Peyer's patch (tissue), 4 donors: ENCODE measurements at regions not wholly inside any gene's neighbourhood (a gene's known extent, or its start where the extent isn't known, plus 50 kb on each side); places are given as distances from the start of the nearest gene placed in this dataset.
"Not testable (repeated sequence)": the region's sequence is repeated elsewhere in the genome, so short reads cannot be mapped to it uniquely, and the experiment has no call there.

ENCODE experiments used
- DNase-seq, 3 donors: peaks; one replicate each; pipeline ENCODE4 v3.0.0-alpha.2; 2017 to 2019
- H3K27ac ChIP-seq, 4 donors: fragments of 200-600 bp; sonication (generic); one replicate each; pipeline ENCODE4 v1.5.1; 2016 to 2019
- H3K27me3 ChIP-seq, 2 donors: fragments of 200-600 bp; sonication (generic); one replicate each; pipeline ENCODE4 v1.5.1; 2019
- H3K36me3 ChIP-seq, 3 donors: fragments of 200-600 bp; sonication (generic); one replicate each; pipeline ENCODE4 v1.5.1; 2016 to 2019
- H3K4me1 ChIP-seq, 4 donors: fragments of 200-600 bp; sonication (generic); one replicate each; pipeline ENCODE4 v1.5.1; 2016 to 2019
- H3K4me3 ChIP-seq, 4 donors: fragments of 200-600 bp; sonication (generic); 1 replicate in 3 of 4; 2 replicates in 1 of 4; pipeline ENCODE4 v1.5.1; 2016 to 2019; ENCODE audit warnings: mild to moderate bottlenecking in 1 of 4
- H3K9me3 ChIP-seq, 4 donors: fragments of 200-600 bp; sonication (generic); one replicate each; pipeline ENCODE4 v1.5.1; 2016 to 2019; ENCODE audit warnings: mild to moderate bottlenecking in 1 of 4
- CTCF ChIP-seq, 6 experiments: fragments of 450-650 bp in 4 of 6; fragments of 200-600 bp in 2 of 6; sonication (generic) in 1 of 6; IDR thresholded peaks; one replicate each; pipeline ENCODE4 v1.5.1; 2017 to 2019; ENCODE audit warnings: antibody characterized with exemption in 6 of 6, mild to moderate bottlenecking in 3 of 6, moderate library complexity in 1 of 6
- POLR2A ChIP-seq, 2 donors: fragments of 450-650 bp; IDR thresholded peaks; one replicate each; pipeline ENCODE4 v1.5.1; 2017; ENCODE audit warnings: antibody characterized with exemption in 2 of 2, mild to moderate bottlenecking in 2 of 2, moderate library complexity in 2 of 2

GRCh38 chr6:51049288-51049982 is 230.8 kb downstream of the TFAP2B start:
- H3K27me3 ChIP-seq, result no peaks in the 10 kb centered on the region
- H3K9me3 ChIP-seq, result no peaks in the 10 kb centered on the region
- H3K4me3 ChIP-seq, result no peak overlapping the region
- no peak overlapping the region for H3K27ac ChIP-seq
- H3K36me3 ChIP-seq, result no peaks in the 10 kb centered on the region
- no peaks in the 10 kb centered on the region for H3K4me1 ChIP-seq
- no peak for TF ChIP-seq CTCF (IDR thresholded peaks at IDR 0.05)
- TF ChIP-seq POLR2A (IDR thresholded peaks at IDR 0.05), result no peak
- DNase-seq, result no peak

GRCh38 chr6:51049983-51050877 is 231.6 kb downstream of the TFAP2B start:
- DNase-seq, result no peak
- Histone ChIP-seq H3K36me3 (no peaks in the 10 kb centered on the region), H3K4me1 (no peaks in the 10 kb centered on the region), H3K4me3 (no peak overlapping the region), H3K27ac (no peak overlapping the region), H3K9me3 (no peaks in the 10 kb centered on the region), H3K27me3 (no peaks in the 10 kb centered on the region)
- no peak for TF ChIP-seq POLR2A (IDR thresholded peaks at IDR 0.05)
- no peak for TF ChIP-seq CTCF (IDR thresholded peaks at IDR 0.05)

- DNase-seq, H3K9me3 ChIP-seq, H3K27ac ChIP-seq, H3K36me3 ChIP-seq, H3K4me3 ChIP-seq, H3K4me1 ChIP-seq, H3K27me3 ChIP-seq: not testable (repeated sequence)
These were observed 234.0 kb downstream of the TFAP2B start for GRCh38 chr6:51052716-51053115.

DNA sequence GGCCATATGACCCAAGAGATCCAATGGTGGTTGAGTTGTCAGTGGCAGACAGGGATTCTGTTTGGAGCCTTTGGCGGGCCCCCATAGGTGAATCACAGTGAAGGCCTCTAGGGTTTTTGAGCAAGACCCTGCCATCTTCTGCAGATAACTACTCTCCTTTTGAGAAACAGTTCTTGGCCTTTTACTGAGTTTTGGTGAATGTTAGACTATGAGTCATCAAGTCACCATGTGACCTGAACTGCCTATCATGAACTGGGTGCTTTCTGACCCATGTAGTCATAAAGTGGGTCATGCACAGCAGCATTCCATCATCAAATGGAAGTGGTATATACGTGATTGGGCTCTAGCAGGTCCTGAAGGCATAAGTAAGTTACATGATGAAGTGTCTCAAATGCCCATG is 236.6 kb downstream of the TFAP2B start:
- not testable (repeated sequence) for H3K9me3 ChIP-seq, H3K27me3 ChIP-seq, H3K27ac ChIP-seq, H3K36me3 ChIP-seq, DNase-seq, H3K4me3 ChIP-seq, H3K4me1 ChIP-seq

- no peak for DNase-seq
- Histone ChIP-seq H3K27ac (no peak overlapping the region), H3K27me3 (no peaks in the 10 kb centered on the region), H3K4me3 (no peak overlapping the region), H3K36me3 (no peaks in the 10 kb centered on the region), H3K4me1 (no peaks in the 10 kb centered on the region), H3K9me3 (no peaks in the 10 kb centered on the region)
- no peak for TF ChIP-seq CTCF (IDR thresholded peaks at IDR 0.05)
- no peak for TF ChIP-seq POLR2A (IDR thresholded peaks at IDR 0.05)
These were observed 238.6 kb downstream of the TFAP2B start for GRCh38 chr6:51057296-51057695.

- TF ChIP-seq POLR2A (IDR thresholded peaks at IDR 0.05), result no peak
- H3K36me3 ChIP-seq, result no peaks in the 10 kb centered on the region
- no peak for DNase-seq
- H3K4me3 ChIP-seq, result no peak overlapping the region
- H3K27ac ChIP-seq, result no peak overlapping the region
- H3K4me1 ChIP-seq, result no peaks in the 10 kb centered on the region
- H3K9me3 ChIP-seq, result no peaks in the 10 kb centered on the region
- H3K27me3 ChIP-seq, result no peaks in the 10 kb centered on the region
These were observed 241.6 kb downstream of the TFAP2B start for GRCh38 chr6:51060262-51060762.

- H3K4me3 ChIP-seq, result no peak overlapping the region
- no peak overlapping the region for H3K27ac ChIP-seq
- H3K27me3 ChIP-seq, result no peaks in the 10 kb centered on the region
- TF ChIP-seq POLR2A (IDR thresholded peaks at IDR 0.05), result no peak
- H3K4me1 ChIP-seq, result no peaks in the 10 kb centered on the region
- no peak for DNase-seq
- H3K9me3 ChIP-seq, result no peaks in the 10 kb centered on the region
- H3K36me3 ChIP-seq, result no peaks in the 10 kb centered on the region
These were observed 243.6 kb downstream of the TFAP2B start for GRCh38 chr6:51062166-51062722.
